ENCODE measurements at regions not wholly inside any gene's neighbourhood (a gene's known extent, or its start where the extent isn't known, plus 50 kb on each side); places are given as distances from the start of the nearest gene placed in this dataset.
A peak's percentile ranks its signal among the peaks of the same experiment; 100 is the strongest.
"Not testable (repeated sequence)": the region's sequence is repeated elsewhere in the genome, so short reads cannot be mapped to it uniquely, and the experiment has no call there.

DNA sequence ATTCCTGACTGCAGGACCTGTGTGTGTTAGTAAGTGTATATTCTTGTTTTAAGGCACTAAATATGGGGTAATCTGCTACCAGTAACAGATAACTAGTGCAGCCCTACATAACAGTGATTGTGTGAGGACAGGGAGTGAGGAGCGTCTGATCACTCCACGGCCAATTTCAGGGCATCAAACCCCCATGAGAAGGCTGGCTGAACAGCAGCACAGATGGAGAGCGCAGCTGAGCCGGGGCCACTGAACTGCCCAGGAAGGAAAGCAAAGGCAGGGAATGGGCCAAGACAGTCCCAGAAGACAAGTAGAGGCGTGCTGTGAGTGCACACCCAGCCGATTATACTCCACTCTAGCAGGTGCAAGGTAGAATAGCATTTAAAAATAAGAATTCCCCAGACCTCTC, 157.1 kb upstream of the CHST15 start:
- Mint-ChIP-seq H3K4me3 (no peak overlapping the region), H3K9me3 (peaks cover 10% of the 10 kb centered on the region), H3K36me3 (ENCODE audit: low read depth) (no peaks in the 10 kb centered on the region), H3K27me3 (peaks cover 3% of the 10 kb centered on the region), H3K4me1 (ENCODE audit: low read depth) (peaks cover 49% of the 10 kb centered on the region), H3K27ac (peak overlapping the region; percentile 72)
- intact Hi-C loops (cut with micrococcal nuclease), result loop anchor here (5.0 to 10.0 kb wide), 2 partner anchors 134 to 213 kb away; no protein-coding TSS in a partner anchor

DNA sequence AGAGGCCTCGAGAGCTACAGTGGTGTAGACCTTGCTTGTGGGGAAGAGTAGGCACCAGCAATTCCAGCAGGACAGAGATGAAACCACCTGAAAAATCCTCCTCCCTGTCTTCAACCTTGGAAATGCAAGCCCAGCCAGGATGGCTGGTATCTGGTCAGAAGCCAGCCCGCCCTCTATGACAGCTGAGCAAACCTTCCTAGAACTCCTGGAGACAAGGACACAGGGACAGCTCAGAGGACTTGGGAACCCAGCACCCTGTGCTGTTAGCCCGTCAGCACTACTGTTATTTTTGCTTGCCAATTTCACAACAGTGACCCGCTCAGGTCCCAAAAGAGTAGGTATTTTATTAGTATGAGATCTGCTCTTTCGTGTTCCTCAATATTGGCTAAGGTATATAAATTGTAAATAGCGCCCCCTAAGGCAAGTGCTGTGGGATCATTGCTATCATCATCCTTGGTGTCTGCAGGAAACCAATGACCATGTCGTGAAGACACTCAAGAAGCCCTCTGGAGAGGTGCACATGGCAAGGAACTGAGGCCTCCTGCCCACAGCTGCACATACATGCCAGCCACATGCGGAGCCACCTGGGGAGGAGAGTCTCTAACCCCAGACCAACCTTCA, 156.5 kb upstream of the CHST15 start:
- peaks cover 4% of the 10 kb centered on the region for H3K9me3 Mint-ChIP-seq
- peaks cover 55% of the 10 kb centered on the region for H3K4me1 Mint-ChIP-seq (ENCODE audit: low read depth)
- no peaks in the 10 kb centered on the region for H3K36me3 Mint-ChIP-seq (ENCODE audit: low read depth)
- no peak overlapping the region for H3K4me3 Mint-ChIP-seq
- intact Hi-C loops (cut with micrococcal nuclease), result loop anchor here (5.0 to 10.0 kb wide), 2 partner anchors 135 to 213 kb away; no protein-coding TSS in a partner anchor
- no peak overlapping the region for H3K27ac Mint-ChIP-seq
- H3K27me3 Mint-ChIP-seq, result peaks cover 3% of the 10 kb centered on the region

DNA sequence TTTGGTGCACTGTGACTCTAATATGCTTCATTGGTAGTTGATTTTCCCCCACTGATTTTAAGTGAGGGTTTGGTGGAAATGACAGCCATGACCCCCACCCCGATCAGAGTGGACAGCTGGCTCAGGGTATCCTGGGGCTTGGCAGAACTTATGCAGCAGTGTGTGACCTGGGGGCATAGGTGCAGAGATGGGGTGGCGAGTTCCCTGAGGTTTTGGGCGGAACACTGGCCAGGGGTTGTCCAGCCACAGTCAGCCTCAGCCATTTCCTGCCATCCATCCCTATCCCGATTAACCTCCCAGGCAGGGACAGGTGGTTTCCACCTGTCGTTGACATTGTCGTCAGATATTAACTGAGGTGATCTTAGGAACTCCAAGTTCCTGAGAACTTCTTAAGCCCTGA, 155.8 kb upstream of the CHST15 start:
- no peak overlapping the region for H3K4me3 Mint-ChIP-seq
- H3K27me3 Mint-ChIP-seq, result peaks cover 7% of the 10 kb centered on the region
- H3K36me3 Mint-ChIP-seq (ENCODE audit: low read depth), result no peaks in the 10 kb centered on the region
- intact Hi-C loops (cut with micrococcal nuclease), result no loop called here
- H3K9me3 Mint-ChIP-seq, result no peaks in the 10 kb centered on the region
- no peak overlapping the region for H3K27ac Mint-ChIP-seq
- peaks cover 59% of the 10 kb centered on the region for H3K4me1 Mint-ChIP-seq (ENCODE audit: low read depth)

DNA sequence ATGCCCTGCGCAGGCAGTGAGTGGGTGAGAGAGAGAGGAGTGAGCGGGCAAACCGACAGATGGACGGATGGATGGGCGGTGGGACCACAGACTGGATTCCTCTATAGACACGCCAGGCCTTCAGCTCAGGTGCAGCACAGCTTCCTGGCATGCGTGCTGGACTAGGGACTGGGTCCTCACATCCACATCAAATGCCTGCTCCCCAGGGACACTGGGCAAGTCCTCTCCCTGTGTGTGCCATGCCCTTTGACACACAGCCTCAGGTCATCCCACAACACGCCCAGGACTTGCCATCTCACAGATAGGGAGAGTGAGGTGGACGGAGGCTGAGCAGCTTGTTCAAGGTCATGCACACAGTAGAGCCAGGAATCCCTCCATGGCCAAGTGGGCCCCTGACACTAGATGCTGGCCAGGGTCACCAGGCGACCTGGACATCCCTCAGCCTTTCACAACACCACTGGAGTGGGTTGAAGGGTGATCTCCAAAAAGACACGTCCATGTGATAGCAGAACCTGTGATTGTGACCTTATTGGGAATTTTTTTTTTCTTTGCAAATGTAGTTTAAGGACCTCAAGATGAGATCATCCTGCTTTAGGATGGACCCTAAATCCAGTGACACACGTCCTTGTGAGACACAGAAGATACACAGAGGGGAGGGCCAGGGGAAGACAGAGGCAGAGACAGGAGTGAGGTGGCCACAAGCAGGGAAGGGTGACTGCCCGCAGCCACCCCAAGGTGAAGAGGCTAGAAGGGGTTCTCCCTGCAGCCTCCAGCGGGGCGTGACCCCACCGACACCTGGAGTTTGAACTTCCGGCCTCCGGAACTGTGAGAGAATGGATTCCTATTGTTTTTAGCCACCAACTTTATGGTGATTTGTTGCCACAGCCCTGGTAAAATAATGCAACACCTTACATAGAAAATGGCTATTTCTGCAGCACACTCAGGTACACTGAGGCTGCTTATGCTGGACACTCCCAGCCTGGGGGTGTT, 155.0 kb upstream of the CHST15 start:
- Mint-ChIP-seq H3K4me3 (no peak overlapping the region), H3K9me3 (no peaks in the 10 kb centered on the region), H3K4me1 (ENCODE audit: low read depth) (peaks cover 55% of the 10 kb centered on the region), H3K36me3 (ENCODE audit: low read depth) (no peaks in the 10 kb centered on the region), H3K27ac (no peak overlapping the region), H3K27me3 (peaks cover 8% of the 10 kb centered on the region)
- intact Hi-C loops (cut with micrococcal nuclease), result no loop called here

DNA sequence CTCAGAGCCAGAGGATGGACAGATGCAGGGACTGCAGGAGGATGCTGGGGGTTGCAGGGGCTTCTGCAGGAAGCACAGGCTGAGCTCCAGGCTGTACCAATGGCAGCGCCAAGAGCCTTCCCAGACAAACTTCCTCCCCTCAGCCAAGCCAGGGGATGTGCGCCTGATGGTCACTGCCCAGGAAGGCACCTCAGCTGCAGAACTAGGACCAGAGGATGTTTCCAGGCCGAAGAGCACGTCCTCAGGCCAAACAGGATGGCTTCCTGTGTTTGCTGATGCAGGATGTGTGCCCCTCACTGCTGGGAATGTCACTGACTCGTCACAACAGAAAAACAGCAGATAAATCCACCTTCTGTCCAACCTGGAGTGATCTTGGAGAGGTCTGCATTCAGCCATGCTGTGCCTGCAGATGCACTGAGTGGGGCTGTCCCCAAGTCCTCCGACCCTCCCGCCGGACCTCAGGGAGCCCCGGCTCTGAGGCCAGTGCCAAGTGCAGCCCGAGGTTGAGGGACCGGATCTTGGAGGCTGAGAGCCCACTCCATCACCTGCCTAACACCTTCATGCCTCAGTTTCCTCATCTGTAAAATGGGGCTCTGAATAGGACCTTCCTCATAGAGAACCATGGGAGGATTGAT, 152.5 kb upstream of the CHST15 start:
- no peak overlapping the region for H3K4me3 Mint-ChIP-seq
- no peaks in the 10 kb centered on the region for H3K36me3 Mint-ChIP-seq (ENCODE audit: low read depth)
- H3K27me3 Mint-ChIP-seq, result peaks cover 10% of the 10 kb centered on the region
- no peaks in the 10 kb centered on the region for H3K9me3 Mint-ChIP-seq
- H3K4me1 Mint-ChIP-seq (ENCODE audit: low read depth), result peaks cover 30% of the 10 kb centered on the region
- no peak overlapping the region for H3K27ac Mint-ChIP-seq
- intact Hi-C loops (cut with micrococcal nuclease), result no loop called here

DNA sequence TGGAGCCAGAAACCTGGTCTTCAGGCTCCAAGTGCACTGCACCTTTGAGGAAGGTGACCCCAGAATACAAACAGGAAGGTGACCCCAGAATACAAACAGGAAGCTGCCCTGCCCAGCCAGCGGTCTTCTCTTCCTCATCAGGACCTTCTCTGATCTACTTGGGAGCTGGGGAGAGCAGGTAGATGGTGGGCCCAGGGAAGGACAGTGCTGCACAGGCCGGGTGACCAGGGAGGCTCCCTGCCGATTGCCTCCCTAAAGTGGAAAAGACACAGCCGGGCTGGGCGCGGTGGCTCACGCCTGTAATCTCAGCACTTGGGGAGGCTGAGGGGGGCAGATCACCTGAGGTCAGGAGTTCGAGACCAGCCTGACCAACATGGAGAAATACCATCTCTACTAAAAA, 151.8 kb upstream of the CHST15 start:
- no peak overlapping the region for H3K27ac Mint-ChIP-seq
- H3K9me3 Mint-ChIP-seq, result no peaks in the 10 kb centered on the region
- peaks cover 15% of the 10 kb centered on the region for H3K27me3 Mint-ChIP-seq
- intact Hi-C loops (cut with micrococcal nuclease), result no loop called here
- H3K36me3 Mint-ChIP-seq (ENCODE audit: low read depth), result no peaks in the 10 kb centered on the region
- peaks cover 23% of the 10 kb centered on the region for H3K4me1 Mint-ChIP-seq (ENCODE audit: low read depth)
- no peak overlapping the region for H3K4me3 Mint-ChIP-seq

DNA sequence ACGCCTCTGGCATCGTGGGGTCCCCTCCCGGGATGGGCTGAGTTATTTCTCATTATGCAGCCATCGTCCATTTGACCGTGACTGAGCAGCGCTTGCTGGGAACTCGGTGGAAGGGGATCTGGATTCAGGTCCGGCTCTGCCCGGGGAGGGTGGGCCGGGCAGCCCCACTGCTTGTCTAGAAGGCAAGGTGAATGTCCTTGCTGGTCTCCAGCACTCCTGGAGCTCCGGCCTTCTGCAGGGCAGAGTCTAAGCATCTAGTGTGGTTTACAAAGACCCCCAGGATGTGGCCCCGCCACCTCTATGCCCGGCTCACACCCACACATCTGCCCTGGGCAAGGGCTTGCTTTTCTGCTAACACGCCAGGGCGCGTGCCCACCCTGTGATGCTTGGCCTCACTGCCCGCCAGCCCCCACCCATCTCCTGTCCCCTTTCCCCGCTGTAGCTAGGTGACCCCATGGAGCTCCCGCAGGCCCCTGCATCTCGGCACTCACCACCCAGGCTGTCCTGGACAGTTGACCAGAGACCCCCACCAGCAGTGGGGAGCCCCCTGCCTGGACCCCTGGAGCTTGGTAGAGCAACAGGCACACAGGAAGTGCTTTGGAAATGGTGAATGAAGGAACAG, 151.0 kb upstream of the CHST15 start:
- no peak overlapping the region for H3K4me3 Mint-ChIP-seq
- no peaks in the 10 kb centered on the region for H3K36me3 Mint-ChIP-seq (ENCODE audit: low read depth)
- no peak overlapping the region for H3K27ac Mint-ChIP-seq
- H3K27me3 Mint-ChIP-seq, result peaks cover 15% of the 10 kb centered on the region
- peaks cover 15% of the 10 kb centered on the region for H3K4me1 Mint-ChIP-seq (ENCODE audit: low read depth)
- intact Hi-C loops (cut with micrococcal nuclease), result no loop called here
- no peaks in the 10 kb centered on the region for H3K9me3 Mint-ChIP-seq

DNA sequence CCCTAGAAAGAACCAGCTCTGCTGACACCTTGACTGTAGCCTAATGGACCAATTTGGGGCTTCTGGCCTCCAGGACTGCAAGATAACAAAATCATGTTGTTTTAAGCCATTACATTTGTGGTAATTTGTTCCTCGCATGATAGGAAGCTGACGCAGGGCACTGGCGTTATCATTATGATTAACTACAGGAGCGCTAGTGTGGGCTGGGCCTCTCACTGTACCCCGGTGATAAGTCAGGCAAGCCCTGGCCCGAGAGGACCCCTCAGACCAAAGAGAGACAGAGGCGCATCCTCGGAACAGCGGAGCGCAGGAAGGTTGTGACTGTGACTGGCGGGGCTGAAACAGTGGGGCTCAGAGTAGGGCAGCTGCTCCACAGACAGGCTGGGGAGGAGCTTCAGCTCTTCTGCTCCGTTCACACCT, 150.3 kb upstream of the CHST15 start:
- Mint-ChIP-seq H3K4me3 (no peak overlapping the region), H3K9me3 (no peaks in the 10 kb centered on the region), H3K4me1 (ENCODE audit: low read depth) (peaks cover 11% of the 10 kb centered on the region), H3K27ac (no peak overlapping the region), H3K27me3 (peaks cover 15% of the 10 kb centered on the region), H3K36me3 (ENCODE audit: low read depth) (no peaks in the 10 kb centered on the region)
- intact Hi-C loops (cut with micrococcal nuclease), result no loop called here

DNA sequence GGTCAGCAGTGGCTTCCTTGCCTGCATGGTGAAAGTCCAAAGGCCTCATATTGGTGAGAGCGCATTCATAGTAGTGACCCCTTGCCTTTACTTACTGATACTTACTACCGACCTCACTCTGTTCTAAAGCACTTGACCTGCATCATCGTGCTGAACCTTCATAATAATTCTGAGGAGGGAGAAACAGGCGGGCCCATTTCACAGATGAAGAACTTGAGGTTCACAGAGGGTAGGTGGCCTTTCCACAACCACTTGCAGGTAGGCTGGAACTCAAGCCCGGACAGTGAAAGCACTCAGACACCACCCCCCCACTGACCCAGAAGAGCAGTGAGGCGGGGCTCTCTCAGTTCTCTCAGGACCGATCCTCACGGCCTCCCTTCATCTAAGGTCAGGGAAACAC, 149.4 kb upstream of the CHST15 start:
- Mint-ChIP-seq H3K36me3 (ENCODE audit: low read depth) (no peaks in the 10 kb centered on the region), H3K4me3 (no peak overlapping the region), H3K27ac (no peak overlapping the region), H3K27me3 (peaks cover 12% of the 10 kb centered on the region), H3K4me1 (ENCODE audit: low read depth) (peaks cover 11% of the 10 kb centered on the region), H3K9me3 (no peaks in the 10 kb centered on the region)
- intact Hi-C loops (cut with micrococcal nuclease), result no loop called here

DNA sequence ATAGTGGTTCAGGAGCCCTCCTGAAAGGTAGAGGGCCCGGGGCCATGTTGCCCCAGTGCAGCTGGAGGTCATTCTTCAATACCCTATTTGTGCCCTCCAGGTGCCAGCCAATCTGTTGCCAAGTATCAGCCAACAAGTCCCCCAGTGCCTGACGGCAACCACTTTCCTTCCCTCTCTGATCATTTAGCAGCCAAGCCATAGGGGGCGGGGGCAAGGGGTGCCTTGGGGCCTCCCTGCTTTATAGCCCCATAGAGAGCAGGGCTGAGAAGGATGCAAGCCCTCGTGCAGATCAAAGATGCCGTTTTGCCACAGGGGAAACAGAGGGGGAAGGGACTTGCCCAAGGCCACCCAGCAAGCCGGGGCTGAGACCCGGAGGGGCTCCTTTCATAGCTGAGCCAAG, 149.0 kb upstream of the CHST15 start:
- Mint-ChIP-seq H3K4me1 (ENCODE audit: low read depth) (peaks cover 11% of the 10 kb centered on the region), H3K9me3 (no peaks in the 10 kb centered on the region), H3K27ac (no peak overlapping the region), H3K4me3 (no peak overlapping the region), H3K27me3 (peaks cover 12% of the 10 kb centered on the region), H3K36me3 (ENCODE audit: low read depth) (no peaks in the 10 kb centered on the region)
- intact Hi-C loops (cut with micrococcal nuclease), result no loop called here

DNA sequence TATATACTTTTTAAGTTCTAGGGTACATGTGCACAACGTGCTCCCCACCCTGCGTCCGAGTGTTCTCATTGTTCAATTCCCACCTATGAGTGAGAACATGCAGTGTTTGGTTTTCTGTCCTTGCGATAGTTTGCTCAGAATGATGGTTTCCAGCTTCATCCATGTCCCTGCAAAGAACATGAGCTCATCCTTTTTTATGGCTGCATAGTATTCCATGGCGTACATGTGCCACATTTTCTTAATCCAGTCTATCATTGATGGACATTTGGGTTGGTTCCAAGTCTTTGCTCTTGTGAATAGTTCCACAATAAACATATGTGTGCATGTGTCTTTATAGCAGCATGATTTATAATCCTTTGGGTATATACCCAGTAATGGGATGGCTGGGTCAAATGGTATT, 148.1 kb upstream of the CHST15 start:
- intact Hi-C loops (cut with micrococcal nuclease); H3K36me3 Mint-ChIP-seq (ENCODE audit: low read depth); H3K27ac Mint-ChIP-seq; H3K9me3 Mint-ChIP-seq; H3K4me3 Mint-ChIP-seq: not testable (repeated sequence)
- Mint-ChIP-seq H3K27me3 (peaks cover 12% of the 10 kb centered on the region), H3K4me1 (ENCODE audit: low read depth) (peaks cover 11% of the 10 kb centered on the region)

DNA sequence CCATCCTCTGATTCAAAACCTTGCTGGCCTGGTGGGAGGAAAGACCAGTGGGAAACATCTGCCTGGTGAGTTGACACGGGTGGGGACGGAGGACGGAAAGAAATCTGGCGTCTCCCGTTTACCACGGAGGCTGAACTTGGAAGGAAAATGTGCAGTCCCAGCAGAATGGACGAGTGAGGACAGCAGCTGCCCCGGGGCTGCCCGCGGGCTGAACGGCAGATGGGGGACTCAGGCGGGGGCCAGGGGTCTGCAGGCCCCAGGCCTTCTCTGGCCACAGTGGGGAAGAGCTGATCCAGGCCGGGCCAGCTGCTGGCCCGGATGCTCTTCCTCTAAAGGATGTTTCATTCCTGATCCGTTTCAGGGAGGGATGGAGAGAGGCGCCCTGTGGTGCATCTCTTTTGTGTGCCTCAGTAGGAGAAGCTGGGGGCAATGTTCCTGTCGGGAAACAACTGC, 147.5 kb upstream of the CHST15 start:
- H3K27ac Mint-ChIP-seq, result no peak overlapping the region
- no peaks in the 10 kb centered on the region for H3K9me3 Mint-ChIP-seq
- peaks cover 11% of the 10 kb centered on the region for H3K4me1 Mint-ChIP-seq (ENCODE audit: low read depth)
- H3K36me3 Mint-ChIP-seq (ENCODE audit: low read depth), result no peaks in the 10 kb centered on the region
- intact Hi-C loops (cut with micrococcal nuclease), result no loop called here
- H3K4me3 Mint-ChIP-seq, result no peak overlapping the region
- H3K27me3 Mint-ChIP-seq, result peaks cover 12% of the 10 kb centered on the region

DNA sequence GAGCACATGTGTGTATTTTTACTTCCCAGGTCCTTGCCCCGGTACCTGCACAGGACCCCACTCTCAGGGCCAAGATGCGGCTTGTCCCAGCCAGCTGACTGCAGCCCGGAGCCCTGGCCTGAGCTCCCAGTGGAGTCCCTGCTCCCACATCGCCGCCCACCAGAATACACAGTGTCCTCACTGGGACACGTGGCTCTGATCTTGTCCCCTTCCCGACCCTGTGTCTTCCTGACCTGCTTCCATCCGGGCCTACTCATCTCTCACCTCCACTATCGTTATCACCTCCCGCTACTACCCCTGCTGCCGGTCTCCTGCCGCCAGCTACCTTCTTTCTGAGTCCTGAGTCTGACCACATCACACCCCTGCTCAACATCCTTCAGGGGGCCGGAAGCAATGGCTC, 146.3 kb upstream of the CHST15 start:
- intact Hi-C loops (cut with micrococcal nuclease), result no loop called here
- no peak overlapping the region for H3K27ac Mint-ChIP-seq

DNA sequence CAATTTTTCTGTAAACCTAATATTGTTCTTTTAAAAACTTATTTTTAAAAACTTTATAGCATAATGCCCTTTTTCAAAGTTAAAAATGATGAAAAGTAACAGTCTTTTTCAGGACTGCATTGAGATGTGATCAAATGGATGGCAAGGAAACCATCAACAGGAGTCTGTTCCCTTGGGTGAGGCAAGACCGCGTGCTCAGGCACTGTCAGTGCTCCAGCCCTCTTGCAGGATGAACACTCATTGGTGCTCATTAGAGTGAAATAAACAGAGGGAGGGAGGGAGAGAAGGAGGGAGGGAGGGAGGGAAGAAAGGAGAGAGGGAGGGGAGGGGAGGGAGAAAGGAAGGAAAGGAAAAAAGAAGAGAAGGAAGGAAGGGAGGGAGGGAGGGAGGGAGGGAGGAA, 145.7 kb upstream of the CHST15 start:
- no peak overlapping the region for H3K4me3 Mint-ChIP-seq
- H3K36me3 Mint-ChIP-seq (ENCODE audit: low read depth), result no peaks in the 10 kb centered on the region
- peaks cover 10% of the 10 kb centered on the region for H3K27me3 Mint-ChIP-seq
- intact Hi-C loops (cut with micrococcal nuclease), result no loop called here
- no peaks in the 10 kb centered on the region for H3K9me3 Mint-ChIP-seq
- no peak overlapping the region for H3K27ac Mint-ChIP-seq
- no peaks in the 10 kb centered on the region for H3K4me1 Mint-ChIP-seq (ENCODE audit: low read depth)

More for the DNA sequence above, 146.3 kb upstream of the CHST15 start:
- H3K4me1 Mint-ChIP-seq (ENCODE audit: low read depth), result peaks cover 2% of the 10 kb centered on the region
- no peak overlapping the region for H3K4me3 Mint-ChIP-seq
- no peaks in the 10 kb centered on the region for H3K36me3 Mint-ChIP-seq (ENCODE audit: low read depth)
- H3K27me3 Mint-ChIP-seq, result peaks cover 11% of the 10 kb centered on the region
- H3K9me3 Mint-ChIP-seq, result no peaks in the 10 kb centered on the region

Data from dendritic cell treated with granulocyte-macrophage colony-stimulating factor and Interleukin-4, amounts not matched to agents 40 ng/mL and 50 ng/mL, for 4 days (primary cell).